ENCODE measurements at regions not wholly inside any gene's neighbourhood (a gene's known extent, or its start where the extent isn't known, plus 50 kb on each side); places are given as distances from the start of the nearest gene placed in this dataset.
A peak's percentile ranks its signal among the peaks of the same experiment; 100 is the strongest.

- DNase-seq (peak; percentile 51 to 64 (median 61)), ATAC-seq (peak; percentile 93)
- H3K36me3 Mint-ChIP-seq (ENCODE audit: low read depth): no peaks in the 10 kb centered on the region
- H3K27ac Mint-ChIP-seq: peak overlapping the region; percentile 89
- H3K9me3 ChIP-seq (ENCODE audit: control insufficient read depth, low read length, poor library complexity, severe bottlenecking): no peaks in the 10 kb centered on the region
- H3K27me3 Mint-ChIP-seq: no peaks in the 10 kb centered on the region
- H3K4me1 Mint-ChIP-seq: peaks cover 23% of the 10 kb centered on the region
- peak overlapping the region; percentile 69 for H3K4me3 Mint-ChIP-seq
Observed at GRCh38 chr3:41117398-41117870, 81.9 kb upstream of the CTNNB1 start.

- DNase-seq: no peak
- no peaks in the 10 kb centered on the region for H3K9me3 ChIP-seq (ENCODE audit: control insufficient read depth, low read length, poor library complexity, severe bottlenecking)
- peak overlapping the region; percentile 89 for H3K27ac Mint-ChIP-seq
Observed at GRCh38 chr3:41118461-41119390, 80.6 kb upstream of the CTNNB1 start.

GRCh38 chr3:41120460-41120859 lies 78.8 kb upstream of the CTNNB1 start:
- Mint-ChIP-seq H3K4me1 (peaks cover 23% of the 10 kb centered on the region), H3K27ac (no peak overlapping the region), H3K4me3 (no peak overlapping the region), H3K27me3 (no peaks in the 10 kb centered on the region), H3K36me3 (ENCODE audit: low read depth) (no peaks in the 10 kb centered on the region)
- no peaks in the 10 kb centered on the region for H3K9me3 ChIP-seq (ENCODE audit: control insufficient read depth, low read length, poor library complexity, severe bottlenecking)
- DNase-seq (no peak), ATAC-seq (no peak)

More at GRCh38 chr3:41118461-41119390, 80.6 kb upstream of the CTNNB1 start:
- Mint-ChIP-seq H3K27me3 (no peaks in the 10 kb centered on the region), H3K4me1 (peaks cover 23% of the 10 kb centered on the region), H3K36me3 (ENCODE audit: low read depth) (no peaks in the 10 kb centered on the region), H3K4me3 (peak overlapping the region; percentile 69)
- no peak for ATAC-seq

GRCh38 chr3:41125258-41125657 lies 74.0 kb upstream of the CTNNB1 start:
- ATAC-seq (no peak), DNase-seq (no peak)
- no peak overlapping the region for H3K4me3 Mint-ChIP-seq
- H3K27ac Mint-ChIP-seq: no peak overlapping the region
- H3K9me3 ChIP-seq (ENCODE audit: control insufficient read depth, low read length, poor library complexity, severe bottlenecking): no peaks in the 10 kb centered on the region
- H3K4me1 Mint-ChIP-seq: no peaks in the 10 kb centered on the region
- H3K36me3 Mint-ChIP-seq (ENCODE audit: low read depth): no peaks in the 10 kb centered on the region
- H3K27me3 Mint-ChIP-seq: no peaks in the 10 kb centered on the region

- Mint-ChIP-seq H3K27ac (no peak overlapping the region), H3K4me3 (no peak overlapping the region)
- no peak for DNase-seq
Observed at GRCh38 chr3:41126472-41126871, 72.8 kb upstream of the CTNNB1 start.

GRCh38 chr3:41126961-41127360 lies 72.3 kb upstream of the CTNNB1 start:
- Mint-ChIP-seq H3K27me3 (no peaks in the 10 kb centered on the region), H3K4me1 (no peaks in the 10 kb centered on the region), H3K27ac (no peak overlapping the region), H3K4me3 (no peak overlapping the region), H3K36me3 (ENCODE audit: low read depth) (peaks cover 2% of the 10 kb centered on the region)
- DNase-seq (no peak), ATAC-seq (no peak)
- H3K9me3 ChIP-seq (ENCODE audit: control insufficient read depth, low read length, poor library complexity, severe bottlenecking): no peaks in the 10 kb centered on the region

More at GRCh38 chr3:41126472-41126871, 72.8 kb upstream of the CTNNB1 start:
- H3K4me1 Mint-ChIP-seq: no peaks in the 10 kb centered on the region
- no peaks in the 10 kb centered on the region for H3K27me3 Mint-ChIP-seq
- no peak for ATAC-seq
- H3K36me3 Mint-ChIP-seq (ENCODE audit: low read depth): peaks cover 2% of the 10 kb centered on the region
- no peaks in the 10 kb centered on the region for H3K9me3 ChIP-seq (ENCODE audit: control insufficient read depth, low read length, poor library complexity, severe bottlenecking)

- Mint-ChIP-seq H3K4me3 (no peak overlapping the region), H3K4me1 (no peaks in the 10 kb centered on the region), H3K27me3 (no peaks in the 10 kb centered on the region), H3K36me3 (ENCODE audit: low read depth) (peaks cover 2% of the 10 kb centered on the region), H3K27ac (no peak overlapping the region)
- DNase-seq: no peak
- no peaks in the 10 kb centered on the region for H3K9me3 ChIP-seq (ENCODE audit: control insufficient read depth, low read length, poor library complexity, severe bottlenecking)
- ATAC-seq: no peak
Observed at GRCh38 chr3:41127414-41127813, 71.9 kb upstream of the CTNNB1 start.

GRCh38 chr3:41129731-41130130 lies 69.6 kb upstream of the CTNNB1 start:
- ATAC-seq (no peak), DNase-seq (no peak)
- Mint-ChIP-seq H3K27ac (no peak overlapping the region), H3K4me3 (no peak overlapping the region), H3K27me3 (no peaks in the 10 kb centered on the region), H3K36me3 (ENCODE audit: low read depth) (peaks cover 2% of the 10 kb centered on the region), H3K4me1 (no peaks in the 10 kb centered on the region)
- no peaks in the 10 kb centered on the region for H3K9me3 ChIP-seq (ENCODE audit: control insufficient read depth, low read length, poor library complexity, severe bottlenecking)

GRCh38 chr3:41131224-41131623 lies 68.1 kb upstream of the CTNNB1 start:
- Mint-ChIP-seq H3K4me3 (no peak overlapping the region), H3K27ac (no peak overlapping the region), H3K4me1 (no peaks in the 10 kb centered on the region), H3K27me3 (no peaks in the 10 kb centered on the region), H3K36me3 (ENCODE audit: low read depth) (peaks cover 2% of the 10 kb centered on the region)
- ATAC-seq: no peak
- H3K9me3 ChIP-seq (ENCODE audit: control insufficient read depth, low read length, poor library complexity, severe bottlenecking): no peaks in the 10 kb centered on the region
- DNase-seq: no peak

GRCh38 chr3:41137686-41138111 lies 61.6 kb upstream of the CTNNB1 start:
- no peaks in the 10 kb centered on the region for H3K27me3 Mint-ChIP-seq
- no peak for ATAC-seq
- H3K4me1 Mint-ChIP-seq: peaks cover 20% of the 10 kb centered on the region
- no peak overlapping the region for H3K27ac Mint-ChIP-seq
- no peak overlapping the region for H3K4me3 Mint-ChIP-seq
- no peaks in the 10 kb centered on the region for H3K9me3 ChIP-seq (ENCODE audit: control insufficient read depth, low read length, poor library complexity, severe bottlenecking)
- no peaks in the 10 kb centered on the region for H3K36me3 Mint-ChIP-seq (ENCODE audit: low read depth)
- no peak for DNase-seq

- no peak for ATAC-seq
- no peaks in the 10 kb centered on the region for H3K9me3 ChIP-seq (ENCODE audit: control insufficient read depth, low read length, poor library complexity, severe bottlenecking)
- Mint-ChIP-seq H3K36me3 (ENCODE audit: low read depth) (no peaks in the 10 kb centered on the region), H3K27ac (peak overlapping the region; percentile 72), H3K27me3 (no peaks in the 10 kb centered on the region), H3K4me1 (peaks cover 20% of the 10 kb centered on the region), H3K4me3 (no peak overlapping the region)
- no peak for DNase-seq
Observed at GRCh38 chr3:41138146-41138545, 61.2 kb upstream of the CTNNB1 start.

GRCh38 chr3:41138601-41139000 lies 60.7 kb upstream of the CTNNB1 start:
- peak overlapping the region; percentile 72 for H3K27ac Mint-ChIP-seq
- DNase-seq (no peak), ATAC-seq (no peak)
- H3K36me3 Mint-ChIP-seq (ENCODE audit: low read depth): no peaks in the 10 kb centered on the region
- no peaks in the 10 kb centered on the region for H3K9me3 ChIP-seq (ENCODE audit: control insufficient read depth, low read length, poor library complexity, severe bottlenecking)
- peaks cover 20% of the 10 kb centered on the region for H3K4me1 Mint-ChIP-seq
- H3K27me3 Mint-ChIP-seq: no peaks in the 10 kb centered on the region
- H3K4me3 Mint-ChIP-seq: no peak overlapping the region

- DNase-seq: no peak
- Mint-ChIP-seq H3K27me3 (no peaks in the 10 kb centered on the region), H3K4me1 (peaks cover 20% of the 10 kb centered on the region), H3K36me3 (ENCODE audit: low read depth) (no peaks in the 10 kb centered on the region), H3K27ac (no peak overlapping the region), H3K4me3 (no peak overlapping the region)
- H3K9me3 ChIP-seq (ENCODE audit: control insufficient read depth, low read length, poor library complexity, severe bottlenecking): no peaks in the 10 kb centered on the region
- no peak for ATAC-seq
Observed at GRCh38 chr3:41140242-41140641, 59.1 kb upstream of the CTNNB1 start.

All from T-helper 17 cell (primary cell).